Right lobe of liver (tissue), 4 donors: ENCODE measurements at regions not wholly inside any gene's neighbourhood (a gene's known extent, or its start where the extent isn't known, plus 50 kb on each side); places are given as distances from the start of the nearest gene placed in this dataset.

Source experiments
- CTCF ChIP-seq, 4 donors: fragments of 200-600 bp in 3 of 4; fragments of 450-650 bp in 1 of 4; IDR thresholded peaks; one replicate each; pipeline versions ENCODE4 v1.5.1 to v1.8.0; 2016 to 2022; ENCODE audit warnings: antibody characterized with exemption in 4 of 4, mild to moderate bottlenecking in 2 of 4
- POLR2A ChIP-seq: fragments of 450-650 bp; IDR thresholded peaks from one replicate; pipeline ENCODE4 v1.6.1; 2017; ENCODE audit warnings: antibody characterized with exemption, mild to moderate bottlenecking
- donor health status: DM: no; HTN: no; CAD: no.
- donor health status: DM: no; HTN: no; CAD: no.
- donor health status: DM: no; HTN: yes; CAD: no.

GRCh38 chr18:73283788-73284187 is 416.0 kb upstream of the NETO1 start:
- TF ChIP-seq CTCF (IDR thresholded peaks at IDR 0.05): no peak
- no peak for TF ChIP-seq POLR2A
